22Rv1 (cell line): ENCODE measurements at regions not wholly inside any gene's neighbourhood (a gene's known extent, or its start where the extent isn't known, plus 50 kb on each side); places are given as distances from the start of the nearest gene placed in this dataset.
"Not testable (repeated sequence)": the region's sequence is repeated elsewhere in the genome, so short reads cannot be mapped to it uniquely, and the experiment has no call there.

Experiments used
- H3K27ac ChIP-seq: fragments of 450-650 bp; 2 replicates; pipeline ENCODE4 v1.5.1; 2017
- ZFX ChIP-seq: fragments of 450-650 bp; IDR thresholded peaks from 2 replicates; pipeline ENCODE4 v1.6.1; 2017; ENCODE audit warnings: antibody characterized with exemption, borderline replicate concordance
- TF ChIP-seq, protein P1 (sequence below): fragments of 450-650 bp; IDR thresholded peaks from 2 replicates; pipeline ENCODE4 v1.5.1; 2017; ENCODE audit warnings: mild to moderate bottlenecking

GRCh38 chr9:30280229-30280900 is 2104.1 kb upstream of the ACO1 start:
- H3K27ac ChIP-seq, result no peak overlapping the region
- no peak for TF ChIP-seq ZFX
- TF ChIP-seq, protein P1, sequence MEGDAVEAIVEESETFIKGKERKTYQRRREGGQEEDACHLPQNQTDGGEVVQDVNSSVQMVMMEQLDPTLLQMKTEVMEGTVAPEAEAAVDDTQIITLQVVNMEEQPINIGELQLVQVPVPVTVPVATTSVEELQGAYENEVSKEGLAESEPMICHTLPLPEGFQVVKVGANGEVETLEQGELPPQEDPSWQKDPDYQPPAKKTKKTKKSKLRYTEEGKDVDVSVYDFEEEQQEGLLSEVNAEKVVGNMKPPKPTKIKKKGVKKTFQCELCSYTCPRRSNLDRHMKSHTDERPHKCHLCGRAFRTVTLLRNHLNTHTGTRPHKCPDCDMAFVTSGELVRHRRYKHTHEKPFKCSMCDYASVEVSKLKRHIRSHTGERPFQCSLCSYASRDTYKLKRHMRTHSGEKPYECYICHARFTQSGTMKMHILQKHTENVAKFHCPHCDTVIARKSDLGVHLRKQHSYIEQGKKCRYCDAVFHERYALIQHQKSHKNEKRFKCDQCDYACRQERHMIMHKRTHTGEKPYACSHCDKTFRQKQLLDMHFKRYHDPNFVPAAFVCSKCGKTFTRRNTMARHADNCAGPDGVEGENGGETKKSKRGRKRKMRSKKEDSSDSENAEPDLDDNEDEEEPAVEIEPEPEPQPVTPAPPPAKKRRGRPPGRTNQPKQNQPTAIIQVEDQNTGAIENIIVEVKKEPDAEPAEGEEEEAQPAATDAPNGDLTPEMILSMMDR, result no peak

- no peak overlapping the region for H3K27ac ChIP-seq
- TF ChIP-seq ZFX, result no peak
- TF ChIP-seq, protein P1, result no peak
These were observed 2095.0 kb upstream of the ACO1 start for GRCh38 chr9:30289435-30289834.

GRCh38 chr9:30292026-30292425 is 2092.4 kb upstream of the ACO1 start:
- H3K27ac ChIP-seq, result not testable (repeated sequence)

- no peak overlapping the region for H3K27ac ChIP-seq
- TF ChIP-seq ZFX, result no peak
These were observed 2091.2 kb upstream of the ACO1 start for GRCh38 chr9:30293231-30293630.

- TF ChIP-seq, protein P1, result no peak
- TF ChIP-seq ZFX, result no peak
- no peak overlapping the region for H3K27ac ChIP-seq
These were observed 2085.2 kb upstream of the ACO1 start for GRCh38 chr9:30299126-30299780.

GRCh38 chr9:30301271-30301963 is 2083.0 kb upstream of the ACO1 start:
- H3K27ac ChIP-seq, result no peak overlapping the region
- TF ChIP-seq ZFX, result no peak
- TF ChIP-seq, protein P1, result no peak

GRCh38 chr9:30310711-30311110 is 2073.7 kb upstream of the ACO1 start:
- H3K27ac ChIP-seq, result no peak overlapping the region
- TF ChIP-seq, protein P1, result no peak
- no peak for TF ChIP-seq ZFX

- TF ChIP-seq ZFX, result no peak
- TF ChIP-seq, protein P1, result no peak
- H3K27ac ChIP-seq, result no peak overlapping the region
These were observed 2055.0 kb upstream of the ACO1 start for GRCh38 chr9:30329431-30329830.
